Large intestine (tissue), 3 donors: ENCODE measurements at regions not wholly inside any gene's neighbourhood (a gene's known extent, or its start where the extent isn't known, plus 50 kb on each side); places are given as distances from the start of the nearest gene placed in this dataset.

Source experiments
- DNase-seq, 2 donors: peaks; one replicate each; pipeline versions ENCODE4 v3.0.0 to v3.0.0-alpha.2; 2013
- H3K27ac ChIP-seq: one replicate; pipeline ENCODE4 v1.5.1; 2013; ENCODE audit warnings: low read length
- H3K27me3 ChIP-seq: 2 replicates; pipeline ENCODE4 v1.6.1; 2013; ENCODE audit warnings: low read length; ENCODE audit not compliant: control insufficient read depth, insufficient read depth
- H3K36me3 ChIP-seq: 2 replicates; pipeline ENCODE4 v1.6.1; 2013; ENCODE audit warnings: low read length; ENCODE audit not compliant: control insufficient read depth, insufficient read depth
- H3K4me1 ChIP-seq: one replicate; pipeline ENCODE4 v1.6.1; 2013; ENCODE audit warnings: low read length; ENCODE audit not compliant: control insufficient read depth, insufficient read depth
- H3K4me3 ChIP-seq: one replicate; pipeline ENCODE4 v1.5.1; 2013; ENCODE audit warnings: low read length
- H3K9me3 ChIP-seq: one replicate; pipeline ENCODE4 v1.6.1; 2013; ENCODE audit warnings: mild to moderate bottlenecking, low read depth, low read length, moderate library complexity; ENCODE audit not compliant: control insufficient read depth
- WGBS: methylation state at CpG from one replicate; pipeline ENCODE4 v1.1.5; 2013; ENCODE audit warnings: low lambda C conversion rate; ENCODE audit not compliant: insufficient coverage; 5-methylcytosine and 5-hydroxymethylcytosine counted together

DNA sequence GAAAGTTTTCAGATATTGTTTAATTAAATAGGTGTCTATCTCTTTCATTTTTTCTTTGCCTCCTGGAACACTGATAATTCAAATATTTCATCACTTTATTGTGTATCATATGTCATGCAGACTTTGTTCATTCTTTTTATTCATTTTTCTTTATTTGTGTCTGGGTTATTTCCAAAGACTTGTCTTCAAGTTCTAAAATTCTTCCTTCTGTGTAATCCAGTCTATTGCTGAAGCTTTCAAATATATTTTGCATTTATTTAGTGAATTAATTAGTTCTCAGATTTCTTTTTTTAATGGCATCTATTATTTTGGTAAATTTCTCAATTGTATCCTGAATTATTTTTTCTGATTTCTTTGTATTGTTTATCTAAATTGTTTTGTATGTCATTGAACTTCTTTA lies 70.1 kb downstream of the ZNF330 start:
- Histone ChIP-seq H3K9me3 (peaks cover 11% of the 10 kb centered on the region), H3K36me3 (no peaks in the 10 kb centered on the region), H3K4me3 (no peak overlapping the region), H3K27me3 (no peaks in the 10 kb centered on the region), H3K27ac (no peak overlapping the region), H3K4me1 (no peaks in the 10 kb centered on the region)
- DNase-seq: no peak

DNA sequence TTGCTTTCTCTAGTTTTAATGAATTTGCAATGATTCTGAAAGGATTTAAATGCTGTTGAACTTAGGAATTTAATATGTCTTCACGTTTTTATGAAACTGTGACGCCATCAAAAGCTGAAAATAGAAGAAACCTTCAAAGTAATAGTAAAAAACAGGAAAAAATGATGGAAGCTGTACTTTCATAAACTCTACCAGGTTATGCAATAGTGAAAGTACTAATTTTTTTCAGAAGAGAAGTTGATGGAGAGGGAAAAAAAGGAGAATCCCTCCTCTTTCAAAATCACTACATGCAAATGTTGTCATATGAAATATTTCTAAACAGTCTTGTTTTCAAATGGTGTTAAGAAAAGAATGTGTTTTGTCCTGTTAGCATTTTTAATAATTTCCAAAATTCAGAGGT lies 73.6 kb downstream of the ZNF330 start:
- H3K4me3 ChIP-seq: no peak overlapping the region
- peaks cover 11% of the 10 kb centered on the region for H3K9me3 ChIP-seq
- H3K36me3 ChIP-seq: no peaks in the 10 kb centered on the region
- no peak overlapping the region for H3K27ac ChIP-seq
- no peaks in the 10 kb centered on the region for H3K27me3 ChIP-seq
- no peak for DNase-seq
- WGBS: 97% methylated on average over 2 of the region's 2 CpGs
- no peaks in the 10 kb centered on the region for H3K4me1 ChIP-seq

DNA sequence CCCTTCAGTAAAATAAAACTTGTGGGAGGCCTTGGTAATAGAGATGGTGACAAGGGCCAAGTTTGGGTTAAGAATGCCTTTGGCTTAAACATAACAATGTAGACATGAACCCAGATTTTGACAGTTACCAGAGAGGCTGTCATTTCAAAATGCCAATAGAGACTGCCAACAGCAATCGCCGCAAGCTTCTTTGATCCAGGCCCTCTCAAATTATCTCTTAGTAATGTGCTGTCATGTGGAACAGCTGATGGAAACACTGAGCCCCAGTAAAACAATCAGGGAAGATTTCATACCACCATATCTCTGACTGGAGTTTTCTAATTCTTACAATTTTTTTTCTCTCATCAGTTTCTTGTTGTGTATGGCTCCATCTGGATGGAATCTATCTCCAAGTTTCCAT lies 80.5 kb downstream of the ZNF330 start:
- DNase-seq: no peak
- Histone ChIP-seq H3K9me3 (no peaks in the 10 kb centered on the region), H3K27me3 (no peaks in the 10 kb centered on the region), H3K27ac (no peak overlapping the region), H3K36me3 (no peaks in the 10 kb centered on the region), H3K4me3 (no peak overlapping the region), H3K4me1 (no peaks in the 10 kb centered on the region)
- no CpG with 5 or more reads among the region's 2 CpGs for WGBS

DNA sequence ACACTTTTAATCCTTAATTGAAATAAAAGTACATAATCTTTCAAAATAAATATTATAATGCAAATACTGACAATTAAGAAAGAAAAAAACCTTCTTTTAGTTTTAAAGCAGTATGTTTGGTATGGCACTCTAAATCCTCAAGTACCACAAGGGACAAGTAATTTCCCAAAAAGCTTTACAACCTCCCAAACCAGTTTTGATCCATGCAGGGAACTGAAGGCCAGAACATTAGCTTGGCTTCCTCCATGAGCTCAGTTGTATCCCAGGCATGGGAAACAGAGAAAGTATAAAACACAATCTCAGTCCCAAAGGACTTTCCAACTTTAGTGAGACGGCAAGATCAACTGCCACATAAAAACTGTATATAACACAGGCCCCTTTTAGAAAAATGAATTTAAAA lies 82.2 kb downstream of the ZNF330 start:
- Histone ChIP-seq H3K4me3 (no peak overlapping the region), H3K36me3 (no peaks in the 10 kb centered on the region), H3K27ac (no peak overlapping the region), H3K4me1 (no peaks in the 10 kb centered on the region), H3K9me3 (no peaks in the 10 kb centered on the region), H3K27me3 (no peaks in the 10 kb centered on the region)
- DNase-seq: no peak
- no CpG with 5 or more reads among the region's 1 CpG for WGBS

DNA sequence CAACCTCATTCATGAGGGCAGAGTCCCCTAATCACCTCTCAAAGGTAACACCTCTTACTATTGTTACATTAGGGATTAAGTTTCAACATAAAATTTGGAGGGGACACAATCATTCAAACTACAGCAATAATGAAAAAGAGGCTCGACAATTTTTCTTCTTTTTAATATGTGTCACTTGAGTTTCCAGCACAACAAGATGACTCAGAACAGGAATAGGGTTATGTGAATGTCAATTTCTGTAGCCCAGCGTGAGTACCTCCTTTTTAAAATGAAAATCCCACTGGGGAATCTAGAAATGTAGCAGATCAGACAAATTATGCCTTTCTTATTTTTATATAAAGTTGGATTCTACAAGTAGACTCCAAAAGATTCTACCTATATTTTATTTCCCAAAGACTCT lies 83.7 kb downstream of the ZNF330 start:
- Histone ChIP-seq H3K9me3 (no peaks in the 10 kb centered on the region), H3K4me3 (no peak overlapping the region), H3K27me3 (peaks cover 2% of the 10 kb centered on the region), H3K27ac (no peak overlapping the region), H3K36me3 (no peaks in the 10 kb centered on the region), H3K4me1 (no peaks in the 10 kb centered on the region)
- WGBS: no CpG with 5 or more reads among the region's 2 CpGs
- DNase-seq: no peak

DNA sequence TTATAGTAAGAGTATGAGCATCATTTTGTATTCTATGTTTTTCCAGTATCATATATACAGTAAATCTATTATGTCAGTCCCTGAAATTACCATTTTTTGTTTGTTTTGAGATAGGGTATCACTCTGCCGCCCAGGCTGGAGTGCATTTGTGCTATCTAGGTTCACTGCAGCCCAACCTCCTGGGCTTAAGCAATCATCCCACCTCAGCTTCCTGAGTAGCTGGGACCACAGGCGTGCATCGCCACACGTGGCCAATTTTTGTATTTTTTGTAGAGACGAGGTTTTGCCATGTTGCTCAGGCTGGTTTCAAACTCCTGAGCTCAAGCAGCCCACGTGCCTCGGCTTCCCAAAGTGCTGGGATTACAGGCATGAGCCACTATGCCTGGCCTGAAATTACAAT lies 85.6 kb downstream of the ZNF330 start:
- no peaks in the 10 kb centered on the region for H3K36me3 ChIP-seq
- H3K4me1 ChIP-seq: no peaks in the 10 kb centered on the region
- peaks cover 2% of the 10 kb centered on the region for H3K27me3 ChIP-seq
- H3K4me3 ChIP-seq: no peak overlapping the region
- no peaks in the 10 kb centered on the region for H3K9me3 ChIP-seq
- H3K27ac ChIP-seq: no peak overlapping the region
- DNase-seq: no peak
- no CpG with 5 or more reads among the region's 7 CpGs for WGBS

DNA sequence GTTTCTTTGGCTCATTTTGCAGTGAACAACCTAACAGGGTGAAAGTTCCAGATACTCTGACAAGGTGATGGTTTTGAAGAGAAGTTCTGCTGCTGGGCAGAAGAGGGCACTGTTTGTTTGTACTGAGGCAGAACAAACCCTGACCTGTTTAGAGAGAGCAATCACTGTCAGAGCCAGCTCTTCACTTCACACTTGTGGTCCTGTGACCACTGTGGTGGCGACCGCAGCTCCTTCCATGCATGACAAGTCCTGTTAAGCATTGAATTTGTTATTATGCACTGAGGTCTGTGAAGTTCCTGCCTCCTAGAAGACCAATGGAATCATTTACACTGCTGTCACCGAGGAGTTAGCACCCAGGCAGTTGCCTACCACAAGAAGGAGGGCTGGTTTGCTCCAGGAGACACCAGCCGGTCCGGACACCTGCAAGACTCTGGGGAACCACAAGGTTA lies 86.6 kb downstream of the ZNF330 start:
- no peak overlapping the region for H3K4me3 ChIP-seq
- H3K4me1 ChIP-seq: no peaks in the 10 kb centered on the region
- no peaks in the 10 kb centered on the region for H3K36me3 ChIP-seq
- H3K27ac ChIP-seq: no peak overlapping the region
- WGBS: no CpG with 5 or more reads among the region's 5 CpGs
- H3K27me3 ChIP-seq: peaks cover 2% of the 10 kb centered on the region
- H3K9me3 ChIP-seq: no peaks in the 10 kb centered on the region
- peak; percentile 28 to 38 for DNase-seq

DNA sequence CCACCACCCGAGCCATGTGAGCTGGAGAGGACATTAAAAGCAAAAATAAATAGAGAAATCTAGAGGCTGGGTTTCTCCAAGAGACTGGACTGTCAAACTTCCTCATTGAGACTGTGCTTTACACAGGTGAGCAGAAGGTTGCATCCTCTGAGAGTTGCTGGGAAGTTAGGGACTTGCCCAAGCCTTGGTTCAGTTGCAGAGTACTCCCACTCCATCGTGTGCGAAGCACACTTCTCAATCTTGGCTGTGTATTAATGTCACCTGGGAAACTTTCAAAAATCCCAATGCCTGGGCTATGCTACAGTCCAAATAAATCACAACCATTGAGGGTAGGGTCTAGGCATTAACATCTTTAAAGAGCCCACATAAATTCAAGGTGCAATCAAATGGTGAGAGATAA lies 89.2 kb downstream of the ZNF330 start:
- Histone ChIP-seq H3K27ac (no peak overlapping the region), H3K36me3 (no peaks in the 10 kb centered on the region), H3K4me1 (no peaks in the 10 kb centered on the region), H3K27me3 (peaks cover 2% of the 10 kb centered on the region), H3K4me3 (no peak overlapping the region), H3K9me3 (no peaks in the 10 kb centered on the region)
- no CpG with 5 or more reads among the region's 3 CpGs for WGBS
- no peak for DNase-seq

DNA sequence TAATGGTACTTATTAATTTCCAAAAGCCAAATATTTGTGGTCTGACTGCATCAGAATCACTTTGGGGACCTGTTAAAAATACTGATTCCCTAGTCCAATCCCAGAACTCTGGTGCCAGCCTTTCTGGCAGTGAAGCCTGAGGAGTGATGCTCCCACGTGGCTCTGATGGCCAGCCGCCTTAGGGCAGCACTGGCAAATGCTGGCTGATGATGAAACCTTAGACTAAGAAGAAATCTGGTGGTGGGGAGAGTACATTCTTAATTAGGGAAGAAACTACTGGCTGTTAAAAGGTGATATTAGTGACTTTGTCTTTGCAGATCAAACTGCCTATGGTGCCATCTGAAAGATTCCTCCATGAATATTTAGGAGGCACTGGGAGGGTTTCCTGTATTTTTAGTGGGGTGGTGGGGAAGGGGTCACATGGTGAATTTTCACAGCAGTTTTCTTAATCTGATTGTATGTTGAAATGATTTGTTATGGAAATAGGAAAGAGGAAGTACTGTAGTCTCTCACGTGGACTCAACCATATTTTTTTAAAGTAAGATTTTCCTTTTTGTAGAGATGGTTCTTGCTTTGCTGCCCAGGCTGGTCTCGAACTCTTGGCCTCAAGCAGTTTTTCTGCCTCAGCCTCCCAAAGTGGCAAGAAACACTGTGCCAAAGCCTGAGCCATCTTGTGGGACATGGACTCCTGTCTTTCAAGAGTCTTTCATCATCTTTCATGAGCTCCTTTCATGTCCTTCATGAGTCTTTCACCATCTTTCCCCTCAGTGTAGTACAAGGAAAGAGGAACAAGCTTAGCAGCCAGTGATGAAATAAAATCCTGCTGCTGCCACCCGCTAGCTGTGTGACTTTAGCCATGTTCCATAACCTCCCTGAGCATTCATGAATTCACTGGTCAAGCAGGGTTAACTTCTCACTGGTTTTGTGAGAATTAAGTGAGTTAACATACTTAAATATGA lies 90.8 kb downstream of the ZNF330 start:
- WGBS: no CpG with 5 or more reads among the region's 5 CpGs

DNA sequence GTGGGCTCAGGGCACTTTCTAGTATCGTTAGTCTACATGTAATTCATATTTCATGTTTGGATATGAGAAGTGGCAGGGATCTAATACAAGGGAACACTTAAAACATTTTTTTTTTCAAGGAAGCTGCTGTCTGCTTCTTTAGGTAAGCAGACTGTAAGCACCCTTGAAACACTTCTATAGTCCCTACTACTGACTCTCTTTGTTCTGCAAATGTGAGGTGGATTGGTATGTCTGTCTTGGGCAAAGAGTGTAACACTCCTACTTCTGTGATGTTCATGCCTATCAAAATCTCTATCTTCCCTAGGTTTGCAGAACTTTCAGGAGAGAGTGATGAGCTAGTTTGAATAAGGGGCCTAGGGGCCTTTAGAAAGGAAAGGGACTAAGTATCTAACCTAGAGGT lies 93.9 kb downstream of the ZNF330 start:
- Histone ChIP-seq H3K9me3 (no peaks in the 10 kb centered on the region), H3K36me3 (no peaks in the 10 kb centered on the region), H3K4me1 (no peaks in the 10 kb centered on the region), H3K27me3 (no peaks in the 10 kb centered on the region), H3K4me3 (no peak overlapping the region), H3K27ac (no peak overlapping the region)
- no CpG with 5 or more reads among the region's 1 CpG for WGBS
- DNase-seq: no peak

More for the DNA sequence above, 90.8 kb downstream of the ZNF330 start:
- H3K27me3 ChIP-seq: peaks cover 2% of the 10 kb centered on the region
- no peak for DNase-seq
- no peak overlapping the region for H3K27ac ChIP-seq
- H3K36me3 ChIP-seq: no peaks in the 10 kb centered on the region
- no peaks in the 10 kb centered on the region for H3K9me3 ChIP-seq
- no peak overlapping the region for H3K4me3 ChIP-seq
- H3K4me1 ChIP-seq: no peaks in the 10 kb centered on the region
